Sigmoid colon (tissue), 4 donors: ENCODE measurements at regions not wholly inside any gene's neighbourhood (a gene's known extent, or its start where the extent isn't known, plus 50 kb on each side); places are given as distances from the start of the nearest gene placed in this dataset.

ENCODE experiments used
- CTCF ChIP-seq, 4 experiments: fragments of 450-650 bp in 3 of 4; fragments of 200-600 bp in 1 of 4; IDR thresholded peaks; one replicate each; pipeline ENCODE4 v1.5.1; 2016 to 2019; ENCODE audit warnings: antibody characterized with exemption in 4 of 4, mild to moderate bottlenecking in 3 of 4, moderate library complexity in 2 of 4
- POLR2A ChIP-seq, 2 donors: fragments of 450-650 bp; IDR thresholded peaks; one replicate each; pipeline ENCODE4 v1.6.1; 2016; ENCODE audit warnings: antibody characterized with exemption in 2 of 2, mild to moderate bottlenecking in 2 of 2, moderate library complexity in 2 of 2
- POLR2AphosphoS5 ChIP-seq, 4 donors: sonication (generic); formaldehyde crosslinking; IDR thresholded peaks; one replicate each; pipeline ENCODE4 v1.6.1; 2017; ENCODE audit warnings: antibody characterized with exemption in 4 of 4

GRCh38 chr3:7920211-7920610 lies 581.4 kb upstream of the LMCD1 start:
- TF ChIP-seq POLR2AphosphoS5 (IDR thresholded peaks at IDR 0.05) (no peak), CTCF (IDR thresholded peaks at IDR 0.05) (no peak), POLR2A (IDR thresholded peaks at IDR 0.05) (no peak)
